UCSD-AML1 (cell line): ENCODE measurements at regions not wholly inside any gene's neighbourhood (a gene's known extent, or its start where the extent isn't known, plus 50 kb on each side); places are given as distances from the start of the nearest gene placed in this dataset.
A peak's percentile ranks its signal among the peaks of the same experiment; 100 is the strongest.

ENCODE experiments used
- DNase-seq: peaks from one replicate; lab custom pipeline; 2025; ENCODE audit not compliant: unreplicated experiment; lab: John Stamatoyannopoulos, UW

- DNase-seq, result peak; percentile 25
Measured at GRCh38 chr18:68623342-68623741, 91.6 kb downstream of the TMX3 start.

GRCh38 chr18:68611311-68611710 lies 103.6 kb downstream of the TMX3 start:
- no peak for DNase-seq

DNA sequence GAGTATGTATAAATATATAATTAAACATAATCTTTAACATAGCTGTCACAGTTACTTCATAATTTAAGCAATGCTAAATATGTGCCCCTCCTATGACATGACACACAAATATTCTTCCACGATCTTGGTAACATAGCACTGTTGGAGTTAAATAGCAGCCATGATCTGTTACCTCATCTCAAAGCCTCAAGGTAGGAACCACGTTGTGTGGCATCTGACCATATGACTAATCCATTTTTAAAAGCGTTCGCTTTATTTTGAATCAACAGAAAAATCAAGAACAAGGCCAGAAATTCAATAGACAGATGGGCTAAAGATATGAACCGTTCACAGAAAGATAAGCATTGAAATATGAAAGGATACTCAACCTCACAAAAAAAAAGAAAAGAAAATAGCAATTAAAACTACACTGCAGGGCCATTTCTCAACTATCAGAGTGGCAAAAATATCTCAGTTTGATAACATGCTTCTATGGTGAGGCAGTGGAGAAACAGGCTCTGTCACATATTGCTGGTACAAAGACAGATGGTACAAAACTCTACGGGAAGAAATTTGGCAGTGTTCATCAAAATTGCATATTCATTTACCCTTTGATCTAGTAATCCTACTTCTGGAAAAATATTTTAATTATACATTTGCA lies 105.9 kb downstream of the TMX3 start:
- no peak for DNase-seq

DNA sequence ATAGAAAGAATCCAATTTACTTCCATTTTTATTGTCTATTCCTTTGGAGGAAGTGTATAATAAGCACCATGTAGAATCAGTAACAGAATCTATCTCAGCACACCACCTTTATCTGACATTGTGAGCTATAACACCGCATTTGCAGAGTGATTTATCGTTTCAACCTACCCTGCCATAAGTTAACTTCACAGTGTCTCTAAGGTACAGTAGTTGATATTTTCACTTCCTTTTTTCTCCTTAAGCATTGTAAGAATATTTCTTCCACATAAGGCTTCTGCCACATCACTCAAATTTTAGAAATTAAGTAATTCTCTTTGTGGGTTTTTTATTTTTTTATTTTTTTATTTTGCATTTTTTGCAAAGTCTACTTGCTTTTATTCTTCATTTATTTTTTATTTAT lies 107.1 kb downstream of the TMX3 start:
- DNase-seq, result no peak

GRCh38 chr18:68604256-68604655 lies 110.7 kb downstream of the TMX3 start:
- no peak for DNase-seq

DNA sequence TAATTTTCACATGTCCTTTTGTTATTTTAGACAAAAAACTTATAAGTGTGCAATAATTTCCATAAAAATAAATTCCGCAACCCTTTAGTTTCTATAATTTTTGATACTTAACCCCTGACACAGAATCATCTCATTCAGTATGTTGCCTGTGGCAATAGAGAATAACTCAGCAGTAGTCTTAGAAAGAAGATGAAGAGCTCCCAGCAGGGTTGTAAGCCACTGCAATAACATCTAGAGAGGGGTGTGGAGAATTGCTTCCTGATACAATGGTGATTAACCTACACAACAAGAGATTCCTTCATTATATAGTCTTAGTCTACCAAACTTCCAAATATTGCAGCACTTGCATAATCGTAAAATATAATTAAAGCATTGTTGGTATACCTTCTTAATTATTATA lies 118.9 kb downstream of the TMX3 start:
- DNase-seq, result no peak

- DNase-seq, result no peak
Measured at GRCh38 chr18:68588169-68588568, 126.7 kb downstream of the TMX3 start.

GRCh38 chr18:68583685-68584084 lies 131.2 kb downstream of the TMX3 start:
- DNase-seq, result no peak

DNA sequence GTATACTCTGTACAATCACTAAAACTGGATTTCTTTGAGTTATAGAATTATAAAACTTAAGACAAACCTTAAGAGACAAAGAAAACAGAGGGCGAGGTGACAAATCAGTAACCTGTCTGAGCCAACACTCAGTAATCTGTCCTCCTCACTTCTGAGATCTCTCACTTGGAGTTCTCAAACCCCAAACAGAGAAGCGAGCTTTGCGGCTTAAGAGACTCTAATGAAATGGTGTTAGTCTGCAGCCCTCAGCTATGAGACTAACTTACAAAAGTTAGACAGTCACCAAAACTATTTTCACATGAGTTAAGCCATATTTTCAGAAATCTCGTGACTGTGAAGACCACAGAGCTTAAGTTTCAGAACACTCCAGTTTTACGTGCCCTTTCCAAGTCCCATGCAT lies 140.6 kb downstream of the TMX3 start:
- DNase-seq, result no peak

GRCh38 chr18:68569936-68570335 lies 145.0 kb downstream of the TMX3 start:
- no peak for DNase-seq

DNA sequence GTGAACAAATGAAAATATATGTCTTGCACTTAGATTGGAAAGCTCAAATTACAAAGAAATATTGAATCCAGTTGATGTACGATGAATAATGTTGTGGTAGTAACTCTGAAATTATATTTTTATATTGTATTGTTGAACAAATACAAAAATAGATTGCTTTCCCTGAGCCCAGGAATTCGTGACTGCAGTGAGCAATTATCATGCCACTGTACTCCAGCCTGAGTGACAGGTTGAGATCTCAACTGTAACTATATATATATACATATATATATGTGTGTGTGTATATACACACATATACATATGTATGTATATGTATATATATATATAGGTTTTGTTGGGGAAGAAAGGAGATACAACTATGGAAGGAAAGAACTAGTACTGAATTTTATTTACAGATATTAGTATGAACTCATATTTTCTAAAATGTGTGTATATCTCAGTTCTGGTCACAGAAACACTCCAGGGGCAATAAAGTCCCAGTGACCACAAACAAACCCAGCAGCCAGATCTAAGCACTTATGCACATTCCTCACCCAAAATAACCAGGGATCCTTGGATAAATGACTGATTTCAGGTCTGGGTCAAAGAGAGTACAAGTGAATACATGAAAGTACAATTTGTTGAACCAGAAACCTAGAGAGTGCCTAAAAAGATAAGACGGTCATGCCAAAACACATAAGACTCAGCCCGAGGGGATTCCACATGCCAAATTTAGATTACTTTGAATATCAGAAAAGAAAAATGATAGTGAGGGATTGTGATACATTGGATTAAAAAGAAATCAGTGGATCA lies 146.3 kb downstream of the TMX3 start:
- DNase-seq, result no peak

GRCh38 chr18:68566991-68567390 lies 147.9 kb downstream of the TMX3 start:
- no peak for DNase-seq

DNA sequence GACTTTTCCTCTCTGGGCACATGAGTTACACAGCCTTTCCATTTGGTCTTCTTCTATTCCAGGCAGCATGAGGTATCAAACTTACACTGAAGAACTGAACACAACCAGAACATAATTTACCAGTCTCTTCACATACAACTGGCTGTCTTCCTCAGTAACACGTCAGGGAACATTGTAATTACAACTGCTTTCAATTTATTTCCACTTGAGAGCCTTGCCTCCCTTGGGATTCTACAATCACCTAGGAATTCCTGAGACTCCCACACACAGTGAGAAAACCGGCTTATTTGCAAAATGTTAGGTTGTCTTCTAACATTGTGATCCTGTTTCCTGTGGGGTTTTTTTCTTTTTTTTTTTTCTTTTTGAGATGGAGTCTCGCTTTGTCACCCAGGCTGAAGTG lies 149.9 kb downstream of the TMX3 start:
- no peak for DNase-seq

DNA sequence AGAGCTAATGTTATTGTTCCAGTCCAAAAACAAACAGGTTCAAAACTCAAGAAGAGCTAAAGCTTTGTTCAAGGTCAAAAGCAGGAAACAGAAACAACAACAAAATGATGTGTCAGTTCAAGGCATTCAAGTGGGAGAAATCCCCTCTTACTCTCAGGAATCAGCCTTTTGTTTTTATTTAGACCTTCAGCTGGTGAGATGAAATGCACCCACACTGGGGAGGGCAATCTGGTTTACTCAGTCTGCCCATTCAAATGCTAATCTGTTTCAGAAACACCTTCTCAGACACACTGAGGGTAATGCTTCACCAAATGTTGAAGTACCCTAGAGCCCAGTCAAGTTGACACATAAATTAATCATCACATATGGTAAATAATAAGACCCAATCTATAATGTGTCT lies 150.6 kb downstream of the TMX3 start:
- DNase-seq, result no peak

DNA sequence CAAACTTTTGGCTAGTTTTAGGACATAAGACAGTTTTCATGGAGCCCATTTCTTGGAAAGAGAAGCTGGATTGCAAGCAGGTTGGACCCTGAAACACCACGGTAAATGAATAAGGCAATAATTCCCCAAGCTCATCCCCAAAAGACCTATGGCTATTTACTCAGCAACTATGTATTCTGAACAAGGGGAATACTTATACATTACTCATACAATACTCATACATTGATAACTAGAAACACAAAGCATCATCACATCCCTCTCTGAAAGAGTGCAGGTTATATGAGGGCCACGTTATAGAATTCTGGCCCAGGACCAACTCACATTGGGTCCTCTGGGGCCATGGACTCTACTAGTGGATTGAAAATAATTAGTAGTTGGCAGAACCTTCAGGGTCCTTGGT lies 154.8 kb downstream of the TMX3 start:
- no peak for DNase-seq

DNA sequence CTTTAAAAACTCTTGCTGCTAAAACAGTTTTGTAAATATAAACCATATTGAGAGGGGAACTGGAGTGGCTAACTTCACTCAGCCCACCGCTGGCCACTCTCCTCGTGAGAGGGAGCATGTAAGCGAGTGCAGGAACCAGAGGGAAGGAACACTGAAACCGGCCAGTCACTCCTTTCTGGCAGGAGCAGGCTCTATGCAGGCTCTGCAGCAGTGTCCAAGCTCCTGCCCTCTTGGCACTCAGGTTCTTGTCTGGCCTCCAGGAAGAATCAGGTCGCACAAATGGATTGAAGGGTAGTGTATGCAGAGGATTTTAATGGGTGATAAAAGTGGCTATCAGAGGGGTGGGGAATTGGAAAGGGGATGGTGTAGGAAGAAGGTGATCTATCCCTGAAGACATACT lies 157.7 kb downstream of the TMX3 start:
- no peak for DNase-seq

DNA sequence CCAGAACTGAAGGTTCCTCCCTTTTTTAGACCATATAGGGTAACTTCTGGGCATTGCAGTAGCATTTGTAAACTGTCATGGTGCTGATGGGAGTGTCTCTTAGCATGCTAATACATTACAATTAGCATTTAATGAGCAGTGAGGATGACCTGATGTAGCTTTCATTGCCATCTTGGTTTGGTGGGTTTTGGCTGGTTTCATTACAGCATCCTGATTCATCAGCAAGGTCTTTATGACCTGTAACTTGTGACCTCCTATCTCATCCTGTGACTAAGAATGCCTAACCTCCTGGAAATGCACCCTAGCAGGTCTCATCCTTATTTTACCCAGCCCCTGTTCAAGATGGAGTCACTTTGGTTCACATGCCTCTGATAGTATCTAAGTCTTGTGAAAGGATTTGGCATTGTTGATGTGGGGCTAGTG lies 159.0 kb downstream of the TMX3 start:
- DNase-seq, result no peak

DNA sequence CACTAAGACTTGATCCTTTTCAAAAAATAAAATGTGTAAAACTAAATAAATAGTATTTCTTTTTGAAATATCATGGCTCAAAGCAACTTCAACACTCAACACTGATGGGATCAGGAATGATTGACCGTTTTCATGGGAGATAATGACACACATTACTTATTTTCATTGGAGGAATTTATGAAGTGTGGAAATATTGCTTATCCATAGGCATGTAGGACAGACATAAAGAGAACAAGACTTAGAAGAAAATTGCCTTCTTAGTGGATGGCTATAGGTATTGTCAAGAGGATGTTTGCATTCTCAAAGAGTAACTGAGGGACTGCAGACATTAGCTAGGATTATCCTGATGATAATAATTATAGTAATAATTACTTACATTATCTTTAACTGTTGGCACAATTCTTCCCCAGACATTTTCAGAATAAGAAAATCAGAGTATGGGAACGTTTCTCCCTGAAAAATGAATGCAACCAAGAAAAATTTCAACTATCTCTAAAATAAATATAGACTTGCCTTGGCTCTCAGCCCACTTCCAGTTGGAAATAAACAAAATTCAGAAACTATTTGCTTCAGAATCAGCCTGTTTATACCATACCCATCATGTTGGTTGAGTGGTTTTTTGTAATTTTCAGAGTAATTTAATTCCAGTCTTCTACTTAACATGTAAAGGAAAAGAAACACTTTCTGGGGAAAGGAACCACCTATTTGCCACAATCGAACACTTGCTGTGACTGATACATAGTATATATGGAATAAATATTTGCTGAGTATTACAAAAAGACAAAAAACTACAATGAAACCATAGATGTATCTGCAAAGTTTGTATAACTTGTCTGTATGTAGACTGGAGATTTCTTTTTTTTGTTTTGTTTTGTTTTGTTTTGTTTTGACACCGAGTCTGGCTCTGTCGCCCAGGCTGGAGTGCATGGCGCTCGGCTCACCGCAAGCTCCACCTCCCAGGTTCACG lies 165.7 kb downstream of the TMX3 start:
- DNase-seq, result no peak

DNA sequence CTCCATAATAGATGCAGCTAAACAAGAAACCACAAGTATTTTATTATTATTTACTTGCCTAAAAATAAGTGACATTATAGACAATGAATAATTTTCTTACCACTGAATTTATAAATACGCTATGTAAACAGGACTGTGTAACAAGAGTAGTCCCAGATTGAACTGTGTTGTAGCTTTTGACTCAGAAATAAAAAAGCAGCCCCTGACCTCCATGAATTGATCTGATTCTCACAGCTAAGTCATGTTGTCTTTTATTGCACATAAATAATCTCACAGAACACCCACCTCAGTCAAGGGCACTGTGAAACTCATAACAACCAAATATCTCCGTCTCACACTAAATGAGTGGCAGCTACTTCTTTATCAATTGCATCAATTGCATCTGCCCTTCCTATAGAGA lies 171.6 kb downstream of the TMX3 start:
- no peak for DNase-seq

GRCh38 chr18:68542846-68543245 lies 172.1 kb downstream of the TMX3 start:
- DNase-seq, result no peak

DNA sequence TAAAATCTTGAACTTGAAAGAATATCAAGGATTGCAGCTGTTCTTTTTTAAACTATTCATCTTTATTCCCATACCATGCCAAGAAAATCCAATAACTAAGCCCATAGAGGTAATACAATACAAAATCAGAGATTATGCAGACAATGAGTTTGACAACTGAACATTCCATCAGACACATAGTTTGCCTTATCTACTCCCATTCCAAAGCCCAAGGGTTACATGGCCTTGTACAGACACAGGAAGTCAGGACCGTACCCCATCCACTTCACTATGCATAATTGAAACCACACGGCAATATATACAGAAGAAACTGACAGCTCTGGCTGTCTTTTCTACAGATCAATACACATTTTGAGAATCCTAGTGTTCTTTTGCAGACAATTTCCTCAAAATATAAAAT lies 181.3 kb downstream of the TMX3 start:
- DNase-seq, result no peak
